Suprapubic skin (tissue), 4 donors: ENCODE measurements at regions not wholly inside any gene's neighbourhood (a gene's known extent, or its start where the extent isn't known, plus 50 kb on each side); places are given as distances from the start of the nearest gene placed in this dataset.
"Not testable (repeated sequence)": the region's sequence is repeated elsewhere in the genome, so short reads cannot be mapped to it uniquely, and the experiment has no call there.

Experiments used
- DNase-seq, 2 donors: peaks; one replicate each; pipeline ENCODE4 v3.0.0-alpha.2; 2019; ENCODE audit warnings: low spot score in 2 of 2
- H3K27ac ChIP-seq: fragments of 200-600 bp; sonication (generic); one replicate; pipeline ENCODE4 v1.5.1; 2019
- H3K27me3 ChIP-seq: fragments of 200-600 bp; sonication (generic); one replicate; pipeline ENCODE4 v1.5.1; 2019
- H3K36me3 ChIP-seq: fragments of 200-600 bp; sonication (generic); one replicate; pipeline ENCODE4 v1.5.1; 2019
- H3K4me1 ChIP-seq: fragments of 200-600 bp; sonication (generic); one replicate; pipeline ENCODE4 v1.5.1; 2019
- H3K4me3 ChIP-seq: fragments of 200-600 bp; sonication (generic); one replicate; pipeline ENCODE4 v1.5.1; 2019; ENCODE audit warnings: mild to moderate bottlenecking
- H3K9me3 ChIP-seq: fragments of 200-600 bp; sonication (generic); one replicate; pipeline ENCODE4 v1.5.1; 2019
- EP300 ChIP-seq: sonication (generic); formaldehyde crosslinking; IDR thresholded peaks from one replicate; pipeline ENCODE4 v1.6.1; 2017; ENCODE audit warnings: antibody characterized with exemption
- POLR2A ChIP-seq, 2 donors: fragments of 450-650 bp; IDR thresholded peaks; one replicate each; pipeline ENCODE4 v1.6.1; 2017; ENCODE audit warnings: antibody characterized with exemption in 2 of 2, mild to moderate bottlenecking in 2 of 2, moderate library complexity in 2 of 2
- POLR2AphosphoS5 ChIP-seq, 3 donors: sonication (generic); formaldehyde crosslinking; IDR thresholded peaks; one replicate each; pipeline ENCODE4 v1.6.1; 2017; ENCODE audit warnings: antibody characterized with exemption in 3 of 3
- WGBS: methylation state at CpG from one replicate; pipeline ENCODE4 v1.1.5; 2018; 5-methylcytosine and 5-hydroxymethylcytosine counted together
- TF ChIP-seq, protein P1 (sequence below), 2 donors: fragments of 200-600 bp in 1 of 2; fragments of 450-650 bp in 1 of 2; sonication (generic) in 1 of 2; IDR thresholded peaks; one replicate each; pipeline ENCODE4 v1.5.1; 2016 to 2019; ENCODE audit warnings: antibody characterized with exemption in 2 of 2, mild to moderate bottlenecking in 1 of 2, moderate library complexity in 1 of 2

GRCh38 chr4:54403700-54404453 lies 174.8 kb downstream of the PDGFRA start:
- Histone ChIP-seq H3K27ac (no peak overlapping the region), H3K4me1 (peaks cover 7% of the 10 kb centered on the region), H3K36me3 (no peaks in the 10 kb centered on the region), H3K27me3 (no peaks in the 10 kb centered on the region), H3K9me3 (no peaks in the 10 kb centered on the region), H3K4me3 (no peak overlapping the region)
- 93% methylated on average over 5 of the region's 5 CpGs for WGBS
- no peak for DNase-seq
- TF ChIP-seq POLR2AphosphoS5 (IDR thresholded peaks at IDR 0.05) (no peak), POLR2A (IDR thresholded peaks at IDR 0.05) (no peak), EP300 (no peak)
- TF ChIP-seq, protein P1, sequence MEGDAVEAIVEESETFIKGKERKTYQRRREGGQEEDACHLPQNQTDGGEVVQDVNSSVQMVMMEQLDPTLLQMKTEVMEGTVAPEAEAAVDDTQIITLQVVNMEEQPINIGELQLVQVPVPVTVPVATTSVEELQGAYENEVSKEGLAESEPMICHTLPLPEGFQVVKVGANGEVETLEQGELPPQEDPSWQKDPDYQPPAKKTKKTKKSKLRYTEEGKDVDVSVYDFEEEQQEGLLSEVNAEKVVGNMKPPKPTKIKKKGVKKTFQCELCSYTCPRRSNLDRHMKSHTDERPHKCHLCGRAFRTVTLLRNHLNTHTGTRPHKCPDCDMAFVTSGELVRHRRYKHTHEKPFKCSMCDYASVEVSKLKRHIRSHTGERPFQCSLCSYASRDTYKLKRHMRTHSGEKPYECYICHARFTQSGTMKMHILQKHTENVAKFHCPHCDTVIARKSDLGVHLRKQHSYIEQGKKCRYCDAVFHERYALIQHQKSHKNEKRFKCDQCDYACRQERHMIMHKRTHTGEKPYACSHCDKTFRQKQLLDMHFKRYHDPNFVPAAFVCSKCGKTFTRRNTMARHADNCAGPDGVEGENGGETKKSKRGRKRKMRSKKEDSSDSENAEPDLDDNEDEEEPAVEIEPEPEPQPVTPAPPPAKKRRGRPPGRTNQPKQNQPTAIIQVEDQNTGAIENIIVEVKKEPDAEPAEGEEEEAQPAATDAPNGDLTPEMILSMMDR (IDR thresholded peaks at IDR 0.05), result no peak

DNA sequence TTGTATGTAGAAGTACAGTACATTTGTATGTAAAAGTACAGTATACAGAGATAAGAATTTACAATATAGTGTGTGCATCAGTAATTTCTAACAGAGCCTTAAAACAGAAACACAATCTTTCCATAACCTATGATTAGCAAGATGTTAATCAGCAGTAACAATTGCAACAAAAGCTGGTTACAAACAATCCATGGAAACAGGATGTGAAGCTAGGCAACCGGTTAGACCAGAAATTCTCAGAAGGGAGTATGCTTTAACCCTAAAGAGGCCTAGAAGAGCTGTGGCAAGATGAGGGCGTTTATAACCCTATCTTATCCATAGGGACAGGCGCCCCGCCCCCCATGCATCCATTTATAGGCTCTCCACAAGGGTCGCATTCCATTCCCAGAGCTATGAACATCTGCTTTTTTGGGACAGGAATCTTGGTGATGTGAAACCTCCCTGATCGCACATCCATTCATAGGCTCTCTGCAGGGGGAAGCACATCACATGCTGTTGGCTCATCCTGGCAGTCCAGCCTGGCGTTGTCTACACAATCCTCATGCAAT lies 180.3 kb downstream of the PDGFRA start:
- not testable (repeated sequence) for H3K4me3 ChIP-seq, H3K27ac ChIP-seq, DNase-seq, H3K36me3 ChIP-seq, H3K9me3 ChIP-seq, H3K27me3 ChIP-seq, H3K4me1 ChIP-seq
- 64% methylated on average over 7 of the region's 7 CpGs for WGBS

GRCh38 chr4:54414545-54414944 lies 185.5 kb downstream of the PDGFRA start:
- DNase-seq, result no peak
- Histone ChIP-seq H3K36me3 (no peaks in the 10 kb centered on the region), H3K27me3 (no peaks in the 10 kb centered on the region), H3K4me1 (no peaks in the 10 kb centered on the region), H3K4me3 (no peak overlapping the region), H3K27ac (no peak overlapping the region), H3K9me3 (peaks cover 4% of the 10 kb centered on the region)
- TF ChIP-seq POLR2A (IDR thresholded peaks at IDR 0.05) (no peak), POLR2AphosphoS5 (IDR thresholded peaks at IDR 0.05) (no peak), EP300 (no peak)
- TF ChIP-seq, protein P1 (IDR thresholded peaks at IDR 0.05), result no peak

GRCh38 chr4:54417476-54417875 lies 188.4 kb downstream of the PDGFRA start:
- Histone ChIP-seq H3K27me3 (no peaks in the 10 kb centered on the region), H3K4me1 (no peaks in the 10 kb centered on the region), H3K27ac (no peak overlapping the region), H3K4me3 (no peak overlapping the region), H3K9me3 (peaks cover 4% of the 10 kb centered on the region), H3K36me3 (no peaks in the 10 kb centered on the region)
- TF ChIP-seq POLR2AphosphoS5 (IDR thresholded peaks at IDR 0.05), result no peak
- no peak for TF ChIP-seq EP300
- TF ChIP-seq, protein P1 (IDR thresholded peaks at IDR 0.05), result no peak
- no peak for TF ChIP-seq POLR2A (IDR thresholded peaks at IDR 0.05)
- 66% methylated on average over 2 of the region's 2 CpGs for WGBS
- no peak for DNase-seq

DNA sequence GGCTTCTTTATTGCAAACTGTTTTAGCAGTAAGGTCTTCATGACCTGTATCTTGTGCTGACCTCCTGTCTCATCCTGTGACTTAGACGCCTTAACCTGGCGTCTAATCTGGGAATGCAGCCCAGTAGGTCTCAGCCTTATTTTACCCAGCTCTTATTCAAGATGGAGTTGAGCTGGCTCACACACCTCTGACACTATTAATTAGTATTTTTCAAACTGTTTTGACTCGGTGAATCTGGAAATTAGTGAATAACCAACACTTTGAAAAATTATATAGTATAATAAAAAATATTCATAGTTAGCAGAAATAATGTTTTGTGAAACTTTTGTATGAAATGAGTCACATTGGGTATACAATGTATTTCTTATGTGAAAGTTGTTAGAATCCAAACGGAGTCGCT lies 189.4 kb downstream of the PDGFRA start:
- H3K4me1 ChIP-seq, result no peaks in the 10 kb centered on the region
- DNase-seq, result no peak
- TF ChIP-seq POLR2A (IDR thresholded peaks at IDR 0.05) (no peak), POLR2AphosphoS5 (IDR thresholded peaks at IDR 0.05) (no peak), EP300 (no peak)
- TF ChIP-seq, protein P1 (IDR thresholded peaks at IDR 0.05), result no peak
- H3K36me3 ChIP-seq, result no peaks in the 10 kb centered on the region
- H3K9me3 ChIP-seq, result peaks cover 4% of the 10 kb centered on the region
- H3K27ac ChIP-seq, result no peak overlapping the region
- H3K4me3 ChIP-seq, result no peak overlapping the region
- H3K27me3 ChIP-seq, result no peaks in the 10 kb centered on the region
- WGBS, result 93% methylated on average over 5 of the region's 5 CpGs
